D721Med (cell line): ENCODE measurements at regions not wholly inside any gene's neighbourhood (a gene's known extent, or its start where the extent isn't known, plus 50 kb on each side); places are given as distances from the start of the nearest gene placed in this dataset.
"Not testable (repeated sequence)": the region's sequence is repeated elsewhere in the genome, so short reads cannot be mapped to it uniquely, and the experiment has no call there.

ENCODE experiments used
- DNase-seq: peaks from one replicate; pipeline ENCODE4 v3.0.0; 2011; ENCODE audit warnings: low spot score; ENCODE audit not compliant: insufficient read length
- FAIRE-seq: peaks from 2 replicates; lab custom pipeline; 2011; peaks lifted over from hg19 to GRCh38; lab: Jason Lieb, UNC
- TF ChIP-seq, protein P1 (sequence below): IDR thresholded peaks from 2 replicates; pipeline ENCODE4 v1.5.1; 2012; ENCODE audit warnings: mild to moderate bottlenecking, control low read depth; ENCODE audit not compliant: insufficient read depth; ENCODE audit errors: missing control alignments

DNA sequence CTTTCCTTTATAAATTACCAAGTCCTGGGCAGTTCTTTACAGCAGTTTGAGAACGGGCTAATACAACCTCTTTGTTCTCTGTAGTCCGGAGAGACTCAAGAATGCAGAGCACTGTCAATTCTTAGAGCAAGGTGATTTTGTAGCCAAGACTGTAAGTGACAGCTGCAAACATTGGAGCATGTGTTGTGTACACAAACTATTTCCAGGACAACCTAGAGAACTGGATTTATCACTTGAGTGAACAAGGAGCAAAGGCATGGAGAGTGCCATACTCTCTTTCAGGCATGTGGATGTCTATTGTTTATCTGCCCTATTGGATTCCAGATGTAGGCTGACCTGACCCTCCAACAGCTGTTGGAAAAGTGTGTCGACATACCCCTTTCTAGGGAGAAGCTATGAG is 153.9 kb downstream of the SPANXN3 start:
- TF ChIP-seq, protein P1, sequence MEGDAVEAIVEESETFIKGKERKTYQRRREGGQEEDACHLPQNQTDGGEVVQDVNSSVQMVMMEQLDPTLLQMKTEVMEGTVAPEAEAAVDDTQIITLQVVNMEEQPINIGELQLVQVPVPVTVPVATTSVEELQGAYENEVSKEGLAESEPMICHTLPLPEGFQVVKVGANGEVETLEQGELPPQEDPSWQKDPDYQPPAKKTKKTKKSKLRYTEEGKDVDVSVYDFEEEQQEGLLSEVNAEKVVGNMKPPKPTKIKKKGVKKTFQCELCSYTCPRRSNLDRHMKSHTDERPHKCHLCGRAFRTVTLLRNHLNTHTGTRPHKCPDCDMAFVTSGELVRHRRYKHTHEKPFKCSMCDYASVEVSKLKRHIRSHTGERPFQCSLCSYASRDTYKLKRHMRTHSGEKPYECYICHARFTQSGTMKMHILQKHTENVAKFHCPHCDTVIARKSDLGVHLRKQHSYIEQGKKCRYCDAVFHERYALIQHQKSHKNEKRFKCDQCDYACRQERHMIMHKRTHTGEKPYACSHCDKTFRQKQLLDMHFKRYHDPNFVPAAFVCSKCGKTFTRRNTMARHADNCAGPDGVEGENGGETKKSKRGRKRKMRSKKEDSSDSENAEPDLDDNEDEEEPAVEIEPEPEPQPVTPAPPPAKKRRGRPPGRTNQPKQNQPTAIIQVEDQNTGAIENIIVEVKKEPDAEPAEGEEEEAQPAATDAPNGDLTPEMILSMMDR, result no peak
- no peak for DNase-seq

DNA sequence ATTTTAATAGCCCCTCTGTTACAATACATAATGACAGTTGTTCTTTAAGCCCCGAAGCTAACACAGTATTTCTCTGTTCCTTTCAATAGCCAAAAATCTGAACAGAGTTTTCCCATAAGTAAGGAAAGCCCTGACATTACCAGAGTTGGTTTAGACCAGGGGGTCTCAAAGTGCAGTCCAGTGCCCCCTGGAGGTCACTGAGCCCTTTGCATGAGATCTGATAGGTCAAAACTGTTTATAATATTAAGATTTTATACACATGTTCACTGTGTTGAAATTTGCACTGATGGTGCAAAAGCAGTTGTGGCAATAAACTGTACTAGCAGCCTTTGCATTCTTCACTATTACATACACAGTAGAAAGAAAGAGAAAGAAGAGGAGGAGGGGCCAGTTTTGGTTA is 177.1 kb downstream of the SPANXN3 start:
- DNase-seq (no peak), FAIRE-seq (no peak)
- TF ChIP-seq, protein P1, result no peak

More for the DNA sequence above, 153.9 kb downstream of the SPANXN3 start:
- no peak for FAIRE-seq

DNA sequence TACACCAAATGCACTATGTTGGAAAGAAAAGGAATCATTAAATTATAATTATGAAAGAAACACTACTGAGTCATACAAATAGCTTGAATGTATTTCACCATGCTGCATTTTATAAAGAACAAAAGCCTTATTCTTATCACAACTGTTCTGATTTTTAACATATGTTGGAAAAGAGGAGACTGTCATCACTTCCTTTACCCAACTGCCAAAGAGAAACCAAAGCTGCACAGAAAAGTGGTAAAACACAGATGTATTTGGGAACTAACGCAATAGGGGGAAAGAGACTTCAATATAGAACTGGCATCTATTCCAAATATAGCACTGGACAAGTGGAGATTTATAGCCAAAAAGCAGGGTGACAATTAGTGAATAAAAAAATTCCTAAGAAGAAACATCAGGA is 181.0 kb downstream of the SPANXN3 start:
- DNase-seq, result no peak
- TF ChIP-seq, protein P1, result no peak
- no peak for FAIRE-seq

DNA sequence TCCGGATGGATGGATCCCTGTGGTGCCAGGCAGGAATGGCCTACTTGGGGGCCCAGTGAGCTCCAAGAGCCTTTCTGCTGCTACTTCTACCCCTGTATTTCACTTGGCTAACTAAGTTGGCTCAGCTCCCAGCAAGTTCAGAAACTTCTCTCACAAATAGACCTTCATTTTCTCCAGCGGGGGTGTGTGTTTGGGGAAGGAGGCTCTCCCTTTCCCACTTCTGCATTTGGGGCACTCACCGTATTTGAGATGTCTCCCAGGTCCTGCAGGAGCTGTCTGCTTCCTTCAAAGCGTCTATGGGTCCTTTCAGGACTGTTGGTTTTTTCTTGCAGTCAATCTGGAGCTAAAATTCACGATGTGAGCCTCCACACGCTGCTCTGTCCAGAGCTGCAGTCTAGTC is 197.7 kb downstream of the SPANXN3 start:
- DNase-seq (no peak), FAIRE-seq (no peak)
- TF ChIP-seq, protein P1, result no peak

DNA sequence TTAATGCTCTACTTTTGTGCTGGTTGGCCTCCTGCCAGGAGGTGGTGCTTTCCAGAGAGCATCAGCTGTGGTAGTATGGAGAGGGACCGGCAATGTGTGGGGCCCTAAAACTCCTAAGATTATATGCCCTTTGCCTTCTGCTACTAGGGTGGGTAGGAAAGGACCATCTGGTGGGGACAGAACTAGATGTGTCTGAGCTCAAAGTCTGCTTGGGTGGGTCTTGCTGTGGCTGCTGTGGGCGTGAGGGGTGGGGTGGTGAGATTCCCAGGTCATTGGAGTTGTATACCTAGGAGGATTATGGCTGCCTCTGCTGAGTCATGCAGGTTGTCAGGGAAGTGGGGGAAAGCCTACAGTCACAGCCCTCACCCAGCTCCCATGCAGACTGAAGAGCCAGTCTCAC is 198.4 kb downstream of the SPANXN3 start:
- not testable (repeated sequence) for DNase-seq, FAIRE-seq

DNA sequence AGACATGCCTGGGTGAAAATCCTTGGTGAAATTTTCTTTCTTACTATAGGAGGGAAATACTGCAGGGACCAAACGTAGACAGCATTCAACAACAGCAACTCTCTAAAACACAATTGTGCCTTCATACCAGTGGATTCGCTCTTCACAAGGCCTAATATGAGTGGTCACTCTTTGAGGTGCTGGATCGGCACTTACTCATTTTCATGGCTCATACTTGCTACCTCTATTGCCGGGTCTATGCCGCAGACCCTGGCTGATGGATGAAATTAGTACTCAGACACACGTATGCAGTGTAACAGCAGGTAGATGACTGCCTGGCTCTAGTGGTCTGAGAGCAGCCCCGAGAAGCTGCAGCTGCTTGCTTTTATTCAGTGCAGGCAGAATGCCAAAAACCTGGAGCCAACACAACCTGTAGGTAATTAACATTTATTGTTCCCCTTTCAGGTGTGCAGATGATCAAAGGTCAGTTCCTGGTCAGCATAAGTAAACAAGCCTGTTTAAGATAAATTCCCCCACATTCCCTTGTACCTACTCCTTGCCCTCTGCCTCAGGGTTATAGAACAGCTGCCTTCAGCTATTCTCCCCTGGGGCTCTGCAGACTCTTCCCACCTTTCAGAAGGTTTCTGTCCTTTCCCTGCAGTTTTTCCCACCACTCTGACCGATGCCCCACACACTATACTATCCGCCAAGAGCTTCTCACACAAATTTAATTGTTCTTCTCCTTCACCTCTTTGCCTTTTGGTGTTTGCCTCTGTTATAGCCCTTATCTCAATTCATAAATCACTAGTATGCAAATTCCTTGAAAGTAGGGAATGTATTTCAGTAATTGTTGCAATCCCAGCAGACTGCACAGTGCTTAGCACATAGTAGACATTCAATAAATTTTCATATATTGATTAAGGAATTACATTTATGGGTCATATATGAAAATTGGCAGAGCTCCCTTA is 210.0 kb downstream of the SPANXN3 start:
- TF ChIP-seq, protein P1, result no peak
- DNase-seq, result no peak
- no peak for FAIRE-seq

DNA sequence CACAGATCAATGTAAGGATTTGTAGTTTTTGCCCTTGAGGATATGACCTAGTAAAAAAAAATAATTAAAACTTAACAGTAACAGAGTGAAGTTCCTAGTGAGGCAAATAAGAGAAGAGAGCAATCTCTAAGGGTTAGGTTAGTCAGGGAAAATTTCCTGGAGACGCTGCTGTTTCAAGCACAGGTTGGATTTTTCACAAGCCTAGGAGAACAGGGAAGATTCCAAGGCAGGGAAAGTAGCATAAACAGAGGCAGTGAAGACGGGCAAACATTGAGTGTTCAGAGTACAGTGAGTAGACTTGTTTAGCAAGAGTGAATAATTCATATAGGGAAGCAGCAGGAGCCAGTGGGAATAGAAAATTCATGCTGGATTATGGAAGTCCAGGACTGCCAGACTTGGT is 212.8 kb downstream of the SPANXN3 start:
- DNase-seq (no peak), FAIRE-seq (no peak)
- TF ChIP-seq, protein P1, result no peak
